Psoas muscle (tissue), 7 donors: ENCODE measurements at regions not wholly inside any gene's neighbourhood (a gene's known extent, or its start where the extent isn't known, plus 50 kb on each side); places are given as distances from the start of the nearest gene placed in this dataset.

Source experiments
- ATAC-seq, 4 donors: fragments of 200-7000 bp; cut with Tn5 transposase; one replicate each; pipeline ENCODE4 v1.9.1; 2020; ENCODE audit warnings: moderate library complexity in 3 of 4, mild to moderate bottlenecking in 2 of 4
- DNase-seq, 2 donors: peaks; one replicate each; pipeline ENCODE4 v3.0.0-alpha.2; 2020
- H3K27ac ChIP-seq: fragments of 200-600 bp; one replicate; pipeline ENCODE4 v1.8.0; 2022
- H3K27me3 ChIP-seq, 3 donors: fragments of 200-600 bp in 1 of 3; one replicate each; pipeline versions ENCODE4 v1.6.1 to v1.8.0; 2013 to 2022; ENCODE audit warnings: low read length in 2 of 3, mild to moderate bottlenecking in 2 of 3, moderate library complexity in 1 of 3; ENCODE audit not compliant: insufficient read depth in 3 of 3
- H3K36me3 ChIP-seq, 2 donors: fragments of 200-600 bp in 1 of 2; one replicate each; pipeline versions ENCODE4 v1.6.1 to v1.8.0; 2013 to 2022; ENCODE audit warnings: low read depth in 1 of 2, mild to moderate bottlenecking in 1 of 2, moderate library complexity in 1 of 2; ENCODE audit not compliant: insufficient read depth in 1 of 2
- H3K4me1 ChIP-seq: fragments of 200-600 bp; one replicate; pipeline ENCODE4 v1.8.0; 2022
- H3K4me3 ChIP-seq: fragments of 200-600 bp; one replicate; pipeline ENCODE4 v1.8.0; 2022; ENCODE audit warnings: mild to moderate bottlenecking
- H3K9me3 ChIP-seq: fragments of 200-600 bp; one replicate; pipeline ENCODE4 v1.8.0; 2022
- WGBS, 3 donors: extraction: QIAGEN DNeasy Blood & Tissue Kit; methylation state at CpG; one replicate each; pipeline versions ENCODE4 v1.1.6 to v1.1.7; 2013; 5-methylcytosine and 5-hydroxymethylcytosine counted together
- intact Hi-C, 2 donors: fragments of 100-400 bp; cut with DNase I; formaldehyde crosslinking; loops; one replicate each; pipeline versions ENCODE4 v1.11.0 to v1.14.2; 2022
- TF ChIP-seq, protein P1 (sequence below): fragments of 200-600 bp; IDR thresholded peaks from one replicate; pipeline ENCODE4 v1.8.0; 2022; ENCODE audit warnings: antibody characterized with exemption
- donor health status: healthy with polysubstance abuse.
- donor health status: DM: no; HTN: no; CAD: no; lungs with moderate emphysema.
- donor health status: Bipolar disorder and iron deficiency.
- donor health status: healthy.
- donor health status: DM: yes; HTN: yes; CAD: no.
- donor health status: DM: no; HTN: no; CAD: no.
- donor health status: DM: yes; HTN: yes; CAD: no.

- TF ChIP-seq, protein P1, sequence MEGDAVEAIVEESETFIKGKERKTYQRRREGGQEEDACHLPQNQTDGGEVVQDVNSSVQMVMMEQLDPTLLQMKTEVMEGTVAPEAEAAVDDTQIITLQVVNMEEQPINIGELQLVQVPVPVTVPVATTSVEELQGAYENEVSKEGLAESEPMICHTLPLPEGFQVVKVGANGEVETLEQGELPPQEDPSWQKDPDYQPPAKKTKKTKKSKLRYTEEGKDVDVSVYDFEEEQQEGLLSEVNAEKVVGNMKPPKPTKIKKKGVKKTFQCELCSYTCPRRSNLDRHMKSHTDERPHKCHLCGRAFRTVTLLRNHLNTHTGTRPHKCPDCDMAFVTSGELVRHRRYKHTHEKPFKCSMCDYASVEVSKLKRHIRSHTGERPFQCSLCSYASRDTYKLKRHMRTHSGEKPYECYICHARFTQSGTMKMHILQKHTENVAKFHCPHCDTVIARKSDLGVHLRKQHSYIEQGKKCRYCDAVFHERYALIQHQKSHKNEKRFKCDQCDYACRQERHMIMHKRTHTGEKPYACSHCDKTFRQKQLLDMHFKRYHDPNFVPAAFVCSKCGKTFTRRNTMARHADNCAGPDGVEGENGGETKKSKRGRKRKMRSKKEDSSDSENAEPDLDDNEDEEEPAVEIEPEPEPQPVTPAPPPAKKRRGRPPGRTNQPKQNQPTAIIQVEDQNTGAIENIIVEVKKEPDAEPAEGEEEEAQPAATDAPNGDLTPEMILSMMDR = no peak
- no peaks in the 10 kb centered on the region for H3K36me3 ChIP-seq
- no peaks in the 10 kb centered on the region for H3K4me1 ChIP-seq
- no peaks in the 10 kb centered on the region for H3K9me3 ChIP-seq
- no peak overlapping the region for H3K27ac ChIP-seq
- no peak for DNase-seq
- WGBS, 3 donors = 38 to 61% (median 39%) methylated on average over 17 of the region's 17 CpGs
- intact Hi-C loops = loop anchor here (10.0 kb wide), 2 partner anchors 315 to 535 kb away; no protein-coding TSS in a partner anchor
- H3K27me3 ChIP-seq = peaks cover 0 to 74% (median 23%) of the 10 kb centered on the region in 3 donors
- ATAC-seq = no peak
- H3K4me3 ChIP-seq = no peak overlapping the region
Measured at GRCh38 chr20:59399426-59400099, 99.2 kb downstream of the EDN3 start.

- WGBS, 3 donors = 42 to 61% (median 58%) methylated on average over 9 of the region's 9 CpGs
- Histone ChIP-seq H3K27me3 (peaks cover 0 to 84% (median 26%) of the 10 kb centered on the region in 3 donors), H3K9me3 (no peaks in the 10 kb centered on the region), H3K4me3 (no peak overlapping the region), H3K4me1 (no peaks in the 10 kb centered on the region), H3K27ac (no peak overlapping the region), H3K36me3 (no peaks in the 10 kb centered on the region)
- TF ChIP-seq, protein P1 = no peak
- intact Hi-C loops = loop anchor here (10.0 kb wide), 2 partner anchors 316 to 536 kb away; no protein-coding TSS in a partner anchor
- ATAC-seq (no peak), DNase-seq (no peak)
Measured at GRCh38 chr20:59400708-59401107, 100.3 kb downstream of the EDN3 start.

DNA sequence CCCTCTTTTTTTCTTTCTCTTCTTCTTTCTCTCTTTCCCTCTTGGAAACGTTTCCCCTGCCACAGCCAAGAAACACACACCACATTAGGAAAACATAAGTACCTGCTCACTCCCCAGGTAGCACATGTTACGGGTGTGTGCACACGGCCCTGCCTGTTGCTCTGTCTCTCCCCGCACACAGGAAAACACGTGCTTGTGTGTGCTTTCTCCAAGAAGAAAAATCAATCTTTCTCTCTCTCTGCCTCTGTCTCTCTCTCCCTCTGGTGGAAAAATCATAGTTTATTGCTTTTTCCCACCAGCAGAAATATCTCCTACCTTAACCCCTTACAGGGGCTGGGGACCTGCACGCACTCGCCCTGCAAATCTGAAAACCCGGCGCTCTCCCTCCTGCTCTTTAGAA lies 102.3 kb downstream of the EDN3 start:
- no peak for ATAC-seq
- Histone ChIP-seq H3K4me1 (no peaks in the 10 kb centered on the region), H3K27ac (no peak overlapping the region), H3K9me3 (no peaks in the 10 kb centered on the region), H3K27me3 (peaks cover 0 to 87% (median 25%) of the 10 kb centered on the region in 3 donors), H3K4me3 (no peak overlapping the region), H3K36me3 (no peaks in the 10 kb centered on the region)
- intact Hi-C loops = loop anchor here (10.0 kb wide), 2 partner anchors 318 to 538 kb away; no protein-coding TSS in a partner anchor
- TF ChIP-seq, protein P1 = no peak
- 9 to 34% (median 20%) methylated on average over 9 of the region's 9 CpGs for WGBS, 3 donors
- no peak for DNase-seq

DNA sequence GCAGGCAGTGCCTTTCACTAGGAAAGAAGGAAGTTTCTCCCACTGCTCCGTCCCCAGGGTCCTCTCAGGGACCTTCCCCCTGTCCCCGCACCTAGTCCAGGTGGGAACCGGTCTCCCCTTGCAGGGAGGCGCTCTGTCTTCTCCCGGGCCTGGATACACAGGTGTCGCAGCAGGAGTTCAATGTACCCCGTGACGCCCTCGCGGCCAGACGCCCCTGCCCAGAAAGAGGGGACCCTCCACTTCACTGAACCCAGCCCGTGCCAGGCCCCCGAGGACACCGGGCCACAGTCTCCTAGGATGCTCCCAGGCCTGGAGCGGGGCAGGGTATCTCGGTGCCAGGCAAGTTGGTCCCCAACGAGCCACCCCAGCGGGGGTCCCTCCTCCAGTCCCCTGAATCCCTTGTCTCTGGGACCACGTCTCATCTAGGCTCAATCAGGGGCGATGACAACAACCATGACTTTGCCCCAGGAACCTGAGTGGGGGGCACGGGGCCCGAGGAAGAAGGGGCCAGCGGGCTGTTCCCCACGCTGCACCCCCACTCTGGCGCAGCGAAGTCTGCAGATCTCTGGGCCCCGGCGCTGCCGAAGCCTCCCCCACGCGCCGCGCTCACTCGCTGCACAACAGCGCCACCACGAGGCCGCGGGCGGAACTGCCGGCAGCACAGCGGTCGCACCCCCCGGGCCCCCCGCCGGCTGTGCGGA lies 103.0 kb downstream of the EDN3 start:
- no peaks in the 10 kb centered on the region for H3K4me1 ChIP-seq

More for the DNA sequence above, 103.0 kb downstream of the EDN3 start:
- ATAC-seq (peak; percentile 50 to 75 (median 61)), DNase-seq (peak; percentile 45 to 69)
- Histone ChIP-seq H3K9me3 (no peaks in the 10 kb centered on the region), H3K27me3 (peaks cover 0 to 85% (median 25%) of the 10 kb centered on the region in 3 donors), H3K27ac (no peak overlapping the region), H3K36me3 (no peaks in the 10 kb centered on the region), H3K4me3 (peak overlapping the region; percentile 15)
- intact Hi-C loops = loop anchor here (10.0 kb wide), 2 partner anchors 319 to 539 kb away; no protein-coding TSS in a partner anchor
- TF ChIP-seq, protein P1 = peak; percentile 83
- 10 to 14% (median 11%) methylated on average over 38 to 46 of the region's 46 CpGs for WGBS, 3 donors
